HepG2 (cell line): ENCODE measurements at regions not wholly inside any gene's neighbourhood (a gene's known extent, or its start where the extent isn't known, plus 50 kb on each side); places are given as distances from the start of the nearest gene placed in this dataset.

Source experiments
- GABPA ChIP-seq, 2 experiments: IDR thresholded peaks; 2 replicates each; pipeline ENCODE4 v1.6.1; 2011 to 2016; ENCODE audit warnings: low read depth in 2 of 2, low read length in 1 of 2, missing biosample characterization in 1 of 2, missing genetic modification characterization in 1 of 2
- REST ChIP-seq, 2 experiments: IDR thresholded peaks; 2 replicates each; pipeline ENCODE4 v1.6.1; 2011 to 2012; ENCODE audit warnings: low read length in 2 of 2, borderline replicate concordance in 1 of 2, low read depth in 1 of 2, mild to moderate bottlenecking in 1 of 2, moderate library complexity in 1 of 2
- SUZ12 ChIP-seq: fragments of 150-350 bp; IDR thresholded peaks from 2 replicates; pipeline ENCODE4 v1.6.1; 2014; ENCODE audit warnings: low read depth, low read length

GRCh38 chr10:62538606-62539005 lies 164.4 kb downstream of the ZNF365 start:
- TF ChIP-seq REST (IDR thresholded peaks at IDR 0.05; ENCODE audit: borderline replicate concordance in 1 of 2, low read depth in 1 of 2, low read length in 2 of 2) (no peak), GABPA (IDR thresholded peaks at IDR 0.05; ENCODE audit: low read depth, low read length) (no peak), GABPA (CRISPR knock-in tag; IDR thresholded peaks at IDR 0.05; ENCODE audit: low read depth) (no peak), SUZ12 (no peak)
